ENCODE measurements at regions not wholly inside any gene's neighbourhood (a gene's known extent, or its start where the extent isn't known, plus 50 kb on each side); places are given as distances from the start of the nearest gene placed in this dataset.

DNA sequence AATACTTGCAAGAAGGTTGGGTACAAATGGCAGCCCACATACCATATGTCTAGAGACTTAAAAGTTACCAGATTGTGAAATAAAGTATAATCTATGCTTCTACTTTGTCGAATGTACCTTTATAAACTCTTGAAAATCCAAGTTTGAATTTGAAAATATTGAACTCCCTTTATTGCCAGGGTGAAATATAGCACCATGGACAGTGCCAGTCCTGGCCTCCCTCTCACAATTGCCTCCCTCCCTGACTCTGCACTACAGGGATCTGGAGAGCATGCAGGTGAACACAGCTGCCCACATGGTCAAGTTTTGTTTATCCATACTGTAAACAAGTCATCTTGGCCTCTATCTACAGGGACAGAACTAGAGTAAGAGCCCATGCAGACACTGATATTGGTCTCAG, 394.1 kb upstream of the SLITRK6 start:
- TF ChIP-seq POLR2AphosphoS5 (IDR thresholded peaks at IDR 0.05; ENCODE audit: low read depth, low read length) = no peak
- TF ChIP-seq, protein P1, sequence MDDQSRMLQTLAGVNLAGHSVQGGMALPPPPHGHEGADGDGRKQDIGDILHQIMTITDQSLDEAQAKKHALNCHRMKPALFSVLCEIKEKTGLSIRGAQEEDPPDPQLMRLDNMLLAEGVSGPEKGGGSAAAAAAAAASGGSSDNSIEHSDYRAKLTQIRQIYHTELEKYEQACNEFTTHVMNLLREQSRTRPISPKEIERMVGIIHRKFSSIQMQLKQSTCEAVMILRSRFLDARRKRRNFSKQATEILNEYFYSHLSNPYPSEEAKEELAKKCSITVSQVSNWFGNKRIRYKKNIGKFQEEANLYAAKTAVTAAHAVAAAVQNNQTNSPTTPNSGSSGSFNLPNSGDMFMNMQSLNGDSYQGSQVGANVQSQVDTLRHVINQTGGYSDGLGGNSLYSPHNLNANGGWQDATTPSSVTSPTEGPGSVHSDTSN (CRISPR knock-in tag; IDR thresholded peaks at IDR 0.05; ENCODE audit: borderline replicate concordance) = no peak
- no peak for TF ChIP-seq FOXO4 (CRISPR knock-in tag; conservative IDR thresholded peaks at IDR 0.05)
- no peak for TF ChIP-seq POLR2A (IDR thresholded peaks at IDR 0.05; ENCODE audit: insufficient read depth in 1 of 2, low read depth in 2 of 2, low read length in 2 of 2)

Data from HepG2 (cell line).